KMS-11 (cell line): ENCODE measurements at regions not wholly inside any gene's neighbourhood (a gene's known extent, or its start where the extent isn't known, plus 50 kb on each side); places are given as distances from the start of the nearest gene placed in this dataset.

ENCODE experiments used
- H2AFZ ChIP-seq: fragments of 200-600 bp; sonication (generic); 2 replicates; pipeline ENCODE4 v1.6.1; 2016; ENCODE audit warnings: antibody characterized with exemption, mixed run types, low read depth
- H3K27ac ChIP-seq: fragments of 200-600 bp; sonication (generic); 2 replicates; pipeline ENCODE4 v1.6.1; 2016; ENCODE audit warnings: mild to moderate bottlenecking, mixed run types
- H3K27me3 ChIP-seq: fragments of 200-600 bp; sonication (generic); 2 replicates; pipeline ENCODE4 v1.6.1; 2017; ENCODE audit warnings: mild to moderate bottlenecking, low read depth, mixed run types, moderate library complexity; ENCODE audit not compliant: insufficient read depth
- H3K36me3 ChIP-seq: fragments of 200-600 bp; sonication (generic); 2 replicates; pipeline ENCODE4 v1.6.1; 2017; ENCODE audit warnings: mild to moderate bottlenecking, mixed run types; ENCODE audit not compliant: insufficient read depth
- H3K4me1 ChIP-seq: fragments of 200-600 bp; sonication (generic); 2 replicates; pipeline ENCODE4 v1.6.1; 2016; ENCODE audit warnings: mild to moderate bottlenecking, low read depth, mixed run types; ENCODE audit not compliant: poor library complexity, severe bottlenecking
- H3K4me2 ChIP-seq: fragments of 200-600 bp; sonication (generic); 2 replicates; pipeline ENCODE4 v1.7.0; 2016; ENCODE audit warnings: mild to moderate bottlenecking, mixed run types
- H3K4me3 ChIP-seq: fragments of 200-600 bp; sonication (generic); IDR thresholded peaks from 2 replicates; pipeline ENCODE4 v1.6.1; 2017; ENCODE audit warnings: low read depth, low read length, mixed read lengths; ENCODE audit not compliant: insufficient read depth
- H3K79me2 ChIP-seq: fragments of 200-600 bp; sonication (generic); 2 replicates; pipeline ENCODE4 v1.6.1; 2016; ENCODE audit warnings: low read depth, mixed run types; ENCODE audit not compliant: insufficient read depth
- H3K9ac ChIP-seq: fragments of 200-600 bp; sonication (generic); 2 replicates; pipeline ENCODE4 v1.6.1; 2016; ENCODE audit warnings: mild to moderate bottlenecking, mixed run types
- H4K20me1 ChIP-seq: fragments of 200-600 bp; sonication (generic); 2 replicates; pipeline ENCODE4 v1.6.1; 2016; ENCODE audit warnings: mild to moderate bottlenecking, mixed run types; ENCODE audit not compliant: insufficient read depth
- TF ChIP-seq, protein P1 (sequence below): fragments of 200-600 bp; sonication (generic); conservative IDR thresholded peaks from 2 replicates; pipeline ENCODE4 v1.6.1; 2017; ENCODE audit warnings: low read depth, mild to moderate bottlenecking, antibody characterized with exemption, low read length, moderate library complexity, mixed read lengths

- Histone ChIP-seq H3K79me2 (no peaks in the 10 kb centered on the region), H3K4me3 (no peak overlapping the region), H4K20me1 (no peaks in the 10 kb centered on the region), H3K27me3 (no peaks in the 10 kb centered on the region), H3K4me2 (peak overlapping the region; percentile 92), H3K4me1 (peaks cover 84% of the 10 kb centered on the region), H3K9ac (peak overlapping the region; percentile 57), H3K27ac (peak overlapping the region; percentile 79), H3K36me3 (no peaks in the 10 kb centered on the region), H2AFZ (peak overlapping the region; percentile 92)
- TF ChIP-seq, protein P1, sequence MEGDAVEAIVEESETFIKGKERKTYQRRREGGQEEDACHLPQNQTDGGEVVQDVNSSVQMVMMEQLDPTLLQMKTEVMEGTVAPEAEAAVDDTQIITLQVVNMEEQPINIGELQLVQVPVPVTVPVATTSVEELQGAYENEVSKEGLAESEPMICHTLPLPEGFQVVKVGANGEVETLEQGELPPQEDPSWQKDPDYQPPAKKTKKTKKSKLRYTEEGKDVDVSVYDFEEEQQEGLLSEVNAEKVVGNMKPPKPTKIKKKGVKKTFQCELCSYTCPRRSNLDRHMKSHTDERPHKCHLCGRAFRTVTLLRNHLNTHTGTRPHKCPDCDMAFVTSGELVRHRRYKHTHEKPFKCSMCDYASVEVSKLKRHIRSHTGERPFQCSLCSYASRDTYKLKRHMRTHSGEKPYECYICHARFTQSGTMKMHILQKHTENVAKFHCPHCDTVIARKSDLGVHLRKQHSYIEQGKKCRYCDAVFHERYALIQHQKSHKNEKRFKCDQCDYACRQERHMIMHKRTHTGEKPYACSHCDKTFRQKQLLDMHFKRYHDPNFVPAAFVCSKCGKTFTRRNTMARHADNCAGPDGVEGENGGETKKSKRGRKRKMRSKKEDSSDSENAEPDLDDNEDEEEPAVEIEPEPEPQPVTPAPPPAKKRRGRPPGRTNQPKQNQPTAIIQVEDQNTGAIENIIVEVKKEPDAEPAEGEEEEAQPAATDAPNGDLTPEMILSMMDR = no peak
These were observed 410.1 kb upstream of the TCF4 start for GRCh38 chr18:55998071-55998522.

- H3K4me3 ChIP-seq = no peak overlapping the region
- peak overlapping the region; percentile 79 for H3K27ac ChIP-seq
- TF ChIP-seq, protein P1 = no peak
- H3K79me2 ChIP-seq = no peaks in the 10 kb centered on the region
- H3K36me3 ChIP-seq = no peaks in the 10 kb centered on the region
- peaks cover 76% of the 10 kb centered on the region for H3K4me1 ChIP-seq
- no peaks in the 10 kb centered on the region for H3K27me3 ChIP-seq
- no peaks in the 10 kb centered on the region for H4K20me1 ChIP-seq
- H3K4me2 ChIP-seq = peak overlapping the region; percentile 92
- peak overlapping the region; percentile 57; the same call in 1 of the 2 replicates for H3K9ac ChIP-seq
- H2AFZ ChIP-seq = peak overlapping the region; percentile 92
These were observed 409.2 kb upstream of the TCF4 start for GRCh38 chr18:55997151-55997561.

DNA sequence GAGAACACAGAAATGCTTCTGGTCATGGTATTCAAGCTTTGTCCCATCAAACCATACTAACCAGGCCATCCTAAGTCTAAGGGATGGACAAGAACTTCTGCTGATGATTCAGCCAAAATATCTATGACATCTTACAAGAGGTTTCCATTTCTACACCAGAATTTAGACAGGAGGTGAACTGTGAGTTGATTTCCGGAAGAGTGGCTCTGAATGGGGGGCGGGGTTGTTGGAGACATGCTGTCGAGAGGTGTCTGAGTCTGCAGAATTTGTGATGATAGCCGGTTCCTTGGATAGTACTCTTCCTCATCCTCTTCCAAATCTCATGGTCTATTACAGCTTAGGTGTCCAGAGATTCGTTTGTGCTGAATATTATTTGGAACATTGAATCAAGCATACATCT lies 408.7 kb upstream of the TCF4 start:
- Histone ChIP-seq H3K9ac (peak overlapping the region; percentile 57; the same call in 1 of the 2 replicates), H3K27ac (peak overlapping the region; percentile 79), H3K27me3 (no peaks in the 10 kb centered on the region), H3K79me2 (no peaks in the 10 kb centered on the region), H3K36me3 (no peaks in the 10 kb centered on the region), H3K4me2 (peak overlapping the region; percentile 92), H3K4me3 (no peak overlapping the region), H3K4me1 (peaks cover 71% of the 10 kb centered on the region), H2AFZ (peak overlapping the region; percentile 92), H4K20me1 (no peaks in the 10 kb centered on the region)
- TF ChIP-seq, protein P1 = no peak; the same call in 1 of the 2 replicates

- Histone ChIP-seq H3K27ac (no peak overlapping the region), H3K36me3 (no peaks in the 10 kb centered on the region), H2AFZ (no peak overlapping the region), H3K79me2 (no peaks in the 10 kb centered on the region), H3K4me3 (no peak overlapping the region), H3K4me2 (no peak overlapping the region), H4K20me1 (no peaks in the 10 kb centered on the region), H3K27me3 (no peaks in the 10 kb centered on the region), H3K4me1 (peaks cover 7% of the 10 kb centered on the region), H3K9ac (no peak overlapping the region)
- TF ChIP-seq, protein P1 = no peak
These were observed 402.2 kb upstream of the TCF4 start for GRCh38 chr18:55990186-55990585.
